SH-SY5Y (cell line): ENCODE measurements at regions not wholly inside any gene's neighbourhood (a gene's known extent, or its start where the extent isn't known, plus 50 kb on each side); places are given as distances from the start of the nearest gene placed in this dataset.

Source experiments
- GATA2 ChIP-seq: IDR thresholded peaks from 2 replicates; pipeline ENCODE4 v1.6.1; 2011; ENCODE audit warnings: mild to moderate bottlenecking, low read depth, low read length
- GATA3 ChIP-seq: IDR thresholded peaks from 2 replicates; pipeline ENCODE4 v1.6.1; 2011; ENCODE audit warnings: low read depth, mild to moderate bottlenecking, low read length, moderate library complexity

- TF ChIP-seq GATA3: no peak
- no peak for TF ChIP-seq GATA2
Measured at GRCh38 chr2:106038601-106039375, 155.3 kb downstream of the UXS1 start.
